IPS-18a (cell line): ENCODE measurements at regions not wholly inside any gene's neighbourhood (a gene's known extent, or its start where the extent isn't known, plus 50 kb on each side); places are given as distances from the start of the nearest gene placed in this dataset.
"Not testable (repeated sequence)": the region's sequence is repeated elsewhere in the genome, so short reads cannot be mapped to it uniquely, and the experiment has no call there.

ENCODE experiments used
- H3K27ac ChIP-seq: one replicate; pipeline ENCODE4 v1.5.1; 2013; ENCODE audit warnings: low read length
- H3K27me3 ChIP-seq: one replicate; pipeline ENCODE4 v1.6.1; 2013; ENCODE audit warnings: mild to moderate bottlenecking, low read length; ENCODE audit not compliant: control insufficient read depth, insufficient read depth
- H3K36me3 ChIP-seq: one replicate; pipeline ENCODE4 v1.6.1; 2013; ENCODE audit warnings: low read depth, low read length; ENCODE audit not compliant: control insufficient read depth
- H3K4me1 ChIP-seq: one replicate; pipeline ENCODE4 v1.6.1; 2013; ENCODE audit warnings: low read depth, low read length; ENCODE audit not compliant: control insufficient read depth
- H3K4me3 ChIP-seq: one replicate; pipeline ENCODE4 v1.5.1; 2013; ENCODE audit warnings: low read length
- H3K9ac ChIP-seq: one replicate; pipeline ENCODE4 v1.6.1; 2013; ENCODE audit warnings: mild to moderate bottlenecking, low read length, moderate library complexity
- H3K9me3 ChIP-seq: one replicate; pipeline ENCODE4 v1.6.1; 2013; ENCODE audit warnings: low read depth, low read length; ENCODE audit not compliant: control insufficient read depth

- Histone ChIP-seq H3K4me3 (no peak overlapping the region), H3K9me3 (no peaks in the 10 kb centered on the region), H3K27me3 (no peaks in the 10 kb centered on the region), H3K4me1 (no peaks in the 10 kb centered on the region), H3K9ac (no peak overlapping the region), H3K36me3 (no peaks in the 10 kb centered on the region), H3K27ac (no peak overlapping the region)
Observed at GRCh38 chr17:20896153-20896649, 146.6 kb downstream of the USP22 start.

- H3K36me3 ChIP-seq, H3K27me3 ChIP-seq, H3K9me3 ChIP-seq, H3K4me1 ChIP-seq, H3K27ac ChIP-seq: not testable (repeated sequence)
- H3K4me3 ChIP-seq: peak overlapping the region; percentile 35
- H3K9ac ChIP-seq: peak overlapping the region; percentile 32
Observed at GRCh38 chr17:20898726-20899125, 144.1 kb downstream of the USP22 start.

- H3K27me3 ChIP-seq, H3K36me3 ChIP-seq, H3K4me3 ChIP-seq, H3K4me1 ChIP-seq, H3K9ac ChIP-seq, H3K9me3 ChIP-seq, H3K27ac ChIP-seq: not testable (repeated sequence)
Observed at GRCh38 chr17:20902496-20902895, 140.3 kb downstream of the USP22 start.

GRCh38 chr17:20903549-20903948, 139.3 kb downstream of the USP22 start:
- not testable (repeated sequence) for H3K9ac ChIP-seq, H3K4me3 ChIP-seq, H3K9me3 ChIP-seq, H3K36me3 ChIP-seq, H3K4me1 ChIP-seq, H3K27me3 ChIP-seq, H3K27ac ChIP-seq

GRCh38 chr17:20908313-20909267, 134.2 kb downstream of the USP22 start:
- Histone ChIP-seq H3K9ac (peak overlapping the region; percentile 19), H3K27ac (no peak overlapping the region), H3K36me3 (no peaks in the 10 kb centered on the region), H3K4me1 (peaks cover 5% of the 10 kb centered on the region), H3K27me3 (no peaks in the 10 kb centered on the region), H3K4me3 (peak overlapping the region; percentile 41), H3K9me3 (no peaks in the 10 kb centered on the region)

- no peak overlapping the region for H3K9ac ChIP-seq
- H3K4me3 ChIP-seq: no peak overlapping the region
- H3K27me3 ChIP-seq: no peaks in the 10 kb centered on the region
- H3K36me3 ChIP-seq: no peaks in the 10 kb centered on the region
- H3K27ac ChIP-seq: no peak overlapping the region
- no peaks in the 10 kb centered on the region for H3K4me1 ChIP-seq
- H3K9me3 ChIP-seq: no peaks in the 10 kb centered on the region
Observed at GRCh38 chr17:20914658-20915057, 128.2 kb downstream of the USP22 start.

- Histone ChIP-seq H3K4me1 (no peaks in the 10 kb centered on the region), H3K27ac (no peak overlapping the region), H3K9me3 (no peaks in the 10 kb centered on the region), H3K36me3 (no peaks in the 10 kb centered on the region), H3K27me3 (no peaks in the 10 kb centered on the region), H3K4me3 (no peak overlapping the region), H3K9ac (no peak overlapping the region)
Observed at GRCh38 chr17:20916383-20916782, 126.4 kb downstream of the USP22 start.

GRCh38 chr17:20917610-20918306, 125.1 kb downstream of the USP22 start:
- H3K4me3 ChIP-seq, H3K27me3 ChIP-seq, H3K27ac ChIP-seq, H3K9me3 ChIP-seq, H3K9ac ChIP-seq, H3K36me3 ChIP-seq, H3K4me1 ChIP-seq: not testable (repeated sequence)

- Histone ChIP-seq H3K36me3 (no peaks in the 10 kb centered on the region), H3K27me3 (no peaks in the 10 kb centered on the region), H3K9ac (no peak overlapping the region), H3K9me3 (no peaks in the 10 kb centered on the region), H3K4me3 (no peak overlapping the region), H3K27ac (no peak overlapping the region), H3K4me1 (no peaks in the 10 kb centered on the region)
Observed at GRCh38 chr17:20920095-20920814, 122.6 kb downstream of the USP22 start.

- Histone ChIP-seq H3K4me3 (no peak overlapping the region), H3K36me3 (no peaks in the 10 kb centered on the region), H3K27ac (no peak overlapping the region)
Observed at GRCh38 chr17:20920815-20921199, 122.0 kb downstream of the USP22 start.

GRCh38 chr17:20922128-20922670, 120.6 kb downstream of the USP22 start:
- H3K4me3 ChIP-seq: no peak overlapping the region
- no peak overlapping the region for H3K9ac ChIP-seq
- no peak overlapping the region for H3K27ac ChIP-seq

More at GRCh38 chr17:20920815-20921199, 122.0 kb downstream of the USP22 start:
- no peak overlapping the region for H3K9ac ChIP-seq
- no peaks in the 10 kb centered on the region for H3K27me3 ChIP-seq
- H3K4me1 ChIP-seq: no peaks in the 10 kb centered on the region
- no peaks in the 10 kb centered on the region for H3K9me3 ChIP-seq

More at GRCh38 chr17:20922128-20922670, 120.6 kb downstream of the USP22 start:
- Histone ChIP-seq H3K36me3 (no peaks in the 10 kb centered on the region), H3K27me3 (no peaks in the 10 kb centered on the region), H3K9me3 (no peaks in the 10 kb centered on the region), H3K4me1 (no peaks in the 10 kb centered on the region)
